Caki2 (cell line): ENCODE measurements at regions not wholly inside any gene's neighbourhood (a gene's known extent, or its start where the extent isn't known, plus 50 kb on each side); places are given as distances from the start of the nearest gene placed in this dataset.
"Not testable (repeated sequence)": the region's sequence is repeated elsewhere in the genome, so short reads cannot be mapped to it uniquely, and the experiment has no call there.

Experiments
- DNase-seq: peaks from one replicate; pipeline ENCODE4 v3.0.0-alpha.2; 2015; ENCODE audit warnings: low read depth
- in situ Hi-C: cut with HindIII; loops from 2 replicates; pipeline ENCODE4 v1.10.0; 2016; ENCODE audit warnings: low sequenced_read_pairs, low pct_unique_long_range_greater_than_20kb, mixed read lengths

- in situ Hi-C loops: no loop called here
Measured at GRCh38 chr6:134588267-134588666, 270.4 kb upstream of the SGK1 start.

GRCh38 chr6:134585517-134585873 is 267.6 kb upstream of the SGK1 start:
- DNase-seq: no peak
- in situ Hi-C loops: no loop called here

More at GRCh38 chr6:134588267-134588666, 270.4 kb upstream of the SGK1 start:
- no peak for DNase-seq

GRCh38 chr6:134584847-134585516 is 267.1 kb upstream of the SGK1 start:
- DNase-seq: no peak
- in situ Hi-C loops: no loop called here

GRCh38 chr6:134577998-134578397 is 260.1 kb upstream of the SGK1 start:
- DNase-seq: no peak
- in situ Hi-C loops: no loop called here

GRCh38 chr6:134575221-134575620 is 257.3 kb upstream of the SGK1 start:
- in situ Hi-C loops: no loop called here
- no peak for DNase-seq

GRCh38 chr6:134574491-134574890 is 256.6 kb upstream of the SGK1 start:
- in situ Hi-C loops: no loop called here
- no peak for DNase-seq

GRCh38 chr6:134569996-134570395 is 252.1 kb upstream of the SGK1 start:
- in situ Hi-C loops, DNase-seq: not testable (repeated sequence)

GRCh38 chr6:134564705-134565104 is 246.8 kb upstream of the SGK1 start:
- DNase-seq: no peak
- in situ Hi-C loops: no loop called here

- in situ Hi-C loops: no loop called here
- no peak for DNase-seq
Measured at GRCh38 chr6:134560019-134560418, 242.1 kb upstream of the SGK1 start.

- in situ Hi-C loops: no loop called here
- no peak for DNase-seq
Measured at GRCh38 chr6:134557509-134557908, 239.6 kb upstream of the SGK1 start.

- no peak for DNase-seq
- in situ Hi-C loops: no loop called here
Measured at GRCh38 chr6:134555672-134556071, 237.8 kb upstream of the SGK1 start.

- no peak for DNase-seq
- in situ Hi-C loops: no loop called here
Measured at GRCh38 chr6:134553936-134554335, 236.0 kb upstream of the SGK1 start.

GRCh38 chr6:134551245-134551960 is 233.5 kb upstream of the SGK1 start:
- DNase-seq: no peak
- in situ Hi-C loops: no loop called here

- no peak for DNase-seq
- in situ Hi-C loops: no loop called here
Measured at GRCh38 chr6:134550604-134551003, 232.7 kb upstream of the SGK1 start.

- in situ Hi-C loops: no loop called here
- no peak for DNase-seq
Measured at GRCh38 chr6:134549854-134550253, 231.9 kb upstream of the SGK1 start.

- in situ Hi-C loops: no loop called here
Measured at GRCh38 chr6:134546962-134547645, 229.2 kb upstream of the SGK1 start.

GRCh38 chr6:134544737-134545136 is 226.8 kb upstream of the SGK1 start:
- in situ Hi-C loops: no loop called here
- DNase-seq: no peak

More at GRCh38 chr6:134546962-134547645, 229.2 kb upstream of the SGK1 start:
- DNase-seq: no peak

GRCh38 chr6:134543128-134543527 is 225.2 kb upstream of the SGK1 start:
- in situ Hi-C loops: no loop called here
- no peak for DNase-seq

- no peak for DNase-seq
- in situ Hi-C loops: no loop called here
Measured at GRCh38 chr6:134541001-134541400, 223.1 kb upstream of the SGK1 start.
